ENCODE measurements at regions not wholly inside any gene's neighbourhood (a gene's known extent, or its start where the extent isn't known, plus 50 kb on each side); places are given as distances from the start of the nearest gene placed in this dataset.

- DNase-seq = no peak
Observed at GRCh38 chr20:4597215-4597614, 89.0 kb upstream of the PRNP start.

- no peak for DNase-seq
Observed at GRCh38 chr20:4593149-4593525, 93.1 kb upstream of the PRNP start.

DNA sequence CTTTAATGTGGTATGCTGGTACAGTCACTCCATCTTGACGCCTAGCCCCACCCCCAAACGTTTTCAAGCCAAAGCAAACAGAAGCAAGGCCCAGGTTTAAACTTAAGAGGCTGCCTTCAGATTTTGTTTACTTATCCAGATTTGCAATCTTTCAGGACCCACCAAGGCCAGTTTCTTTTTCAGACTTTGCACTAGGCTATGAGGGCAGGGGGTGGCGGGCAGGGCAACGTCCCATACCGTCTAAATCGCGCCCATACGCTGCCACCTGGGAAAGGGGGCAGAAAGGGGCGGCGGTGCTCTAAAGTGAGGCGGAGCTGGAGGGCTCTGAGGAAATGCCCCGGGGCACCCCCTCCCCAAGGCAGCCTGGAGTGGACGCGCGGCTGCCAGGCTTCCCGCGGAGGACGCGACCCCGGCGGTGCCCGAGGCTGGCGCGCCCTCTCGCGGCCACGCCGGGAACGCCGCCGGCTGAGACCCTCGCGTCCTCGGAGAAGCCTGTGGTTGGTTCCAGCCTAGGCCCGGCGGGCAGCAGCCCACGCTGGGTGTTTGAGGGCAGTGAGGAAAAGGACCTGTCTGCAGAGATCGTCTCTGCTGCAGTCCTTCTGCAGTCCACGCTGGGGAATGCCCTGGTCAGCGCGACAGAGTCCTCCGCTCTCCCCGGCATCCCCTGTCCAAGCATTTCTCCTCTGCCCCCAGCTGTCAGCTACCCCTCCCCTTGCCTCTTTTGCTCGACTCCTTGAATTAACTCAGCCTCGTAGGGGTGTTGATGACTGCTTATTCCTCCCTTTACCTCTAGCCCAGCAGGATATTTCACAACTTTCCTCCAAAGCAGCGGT lies 93.7 kb upstream of the PRNP start:
- no peak for DNase-seq

DNA sequence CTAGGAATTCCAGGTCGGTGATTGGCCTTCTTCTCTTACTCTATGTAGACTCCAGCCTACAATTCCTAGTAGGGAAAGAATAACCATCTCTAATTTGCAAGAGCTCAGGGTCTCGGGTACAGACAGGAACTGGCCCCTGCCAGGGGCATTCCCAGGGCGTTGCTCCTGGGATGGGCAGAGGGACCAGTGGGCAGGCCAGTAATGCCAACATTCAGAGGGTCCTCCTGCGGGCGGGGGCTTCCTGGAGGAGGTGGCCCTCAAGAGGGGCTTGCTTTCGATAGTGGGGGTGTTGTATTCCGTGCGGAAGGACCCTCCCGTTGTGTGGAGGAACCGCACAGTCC lies 94.3 kb upstream of the PRNP start:
- no peak for DNase-seq

DNA sequence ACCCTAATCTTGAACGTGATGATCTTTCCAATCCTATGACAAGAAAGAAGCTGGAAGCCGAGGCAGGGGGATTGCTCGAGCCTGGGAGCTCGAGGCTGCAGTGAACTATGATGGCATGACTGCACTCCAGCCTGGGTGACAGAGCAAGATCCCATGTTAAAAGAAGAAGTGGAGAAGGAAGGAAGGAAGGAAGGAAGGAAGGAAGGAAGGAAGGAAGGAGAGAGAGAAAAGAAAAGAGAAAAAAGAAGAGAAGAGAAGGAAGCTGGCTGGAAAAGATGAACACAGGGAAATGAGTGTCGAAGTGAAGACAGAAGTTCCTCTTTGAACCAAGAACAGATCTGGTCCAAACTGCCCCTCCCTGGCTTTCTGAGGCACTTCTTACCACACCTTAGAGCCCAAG lies 100.5 kb upstream of the PRNP start:
- DNase-seq = no peak

GRCh38 chr20:4585104-4585753 lies 101.0 kb upstream of the PRNP start:
- DNase-seq = no peak

- no peak for DNase-seq
Observed at GRCh38 chr20:4584510-4584909, 101.7 kb upstream of the PRNP start.

DNA sequence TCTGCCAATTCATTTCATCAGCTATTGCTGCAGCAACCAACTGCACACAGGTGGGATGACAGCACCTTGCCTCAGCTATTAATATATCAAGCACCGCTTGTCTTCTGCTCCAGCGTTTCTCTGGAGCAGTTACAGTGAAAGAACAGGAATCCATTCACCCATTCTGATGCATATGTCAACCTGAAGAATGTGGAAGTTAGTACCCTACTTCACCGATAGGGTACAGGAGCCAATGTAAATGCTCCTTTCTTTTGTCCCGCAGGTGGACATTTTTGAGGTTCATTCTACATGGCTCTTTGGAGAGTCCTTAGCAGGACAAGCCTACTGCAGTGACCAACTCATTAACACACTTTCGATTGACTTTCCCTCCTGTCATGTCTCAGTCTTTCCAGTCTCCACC lies 104.4 kb upstream of the PRNP start:
- no peak for DNase-seq

- no peak for DNase-seq
Observed at GRCh38 chr20:4578375-4578774, 107.9 kb upstream of the PRNP start.

GRCh38 chr20:4574356-4574690 lies 111.9 kb upstream of the PRNP start:
- DNase-seq = no peak

DNA sequence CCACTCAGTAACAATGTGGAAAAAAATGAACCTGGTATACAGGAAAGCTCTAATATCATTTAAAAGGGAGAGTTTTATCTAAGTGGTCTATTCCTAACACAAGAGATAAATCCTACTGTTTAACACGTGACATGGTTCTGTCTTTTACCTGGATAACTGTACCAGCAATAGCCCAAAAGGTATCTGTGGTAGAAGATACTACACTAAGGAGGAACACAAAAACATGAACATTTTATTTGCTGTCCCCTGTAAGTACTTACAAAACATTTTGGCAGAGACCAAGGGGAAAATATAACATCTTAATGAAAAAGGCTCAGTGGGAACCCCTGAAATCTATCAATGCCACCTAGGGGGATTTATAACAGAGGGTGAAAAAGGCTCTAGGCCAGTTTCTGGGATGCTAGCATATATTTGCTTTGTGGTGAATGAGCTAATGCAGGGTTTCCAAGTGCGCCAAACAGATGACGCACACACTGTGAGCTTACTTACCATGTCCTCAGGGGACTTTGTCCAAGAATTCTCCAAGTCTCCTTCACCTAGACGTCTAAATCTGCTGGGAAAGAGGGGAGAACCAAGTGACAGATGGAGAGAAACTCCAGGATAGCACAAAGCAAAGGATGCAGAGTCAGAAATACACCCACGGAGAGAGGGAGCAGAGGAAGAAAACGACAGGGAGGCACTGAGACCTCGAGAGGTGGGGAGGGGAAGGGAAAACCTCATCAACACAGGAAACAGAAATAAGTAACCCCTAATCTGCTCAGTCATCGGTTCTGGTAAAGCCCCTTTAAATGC lies 112.5 kb upstream of the PRNP start:
- DNase-seq = no peak

- DNase-seq = no peak
Observed at GRCh38 chr20:4571759-4572531, 114.3 kb upstream of the PRNP start.

DNA sequence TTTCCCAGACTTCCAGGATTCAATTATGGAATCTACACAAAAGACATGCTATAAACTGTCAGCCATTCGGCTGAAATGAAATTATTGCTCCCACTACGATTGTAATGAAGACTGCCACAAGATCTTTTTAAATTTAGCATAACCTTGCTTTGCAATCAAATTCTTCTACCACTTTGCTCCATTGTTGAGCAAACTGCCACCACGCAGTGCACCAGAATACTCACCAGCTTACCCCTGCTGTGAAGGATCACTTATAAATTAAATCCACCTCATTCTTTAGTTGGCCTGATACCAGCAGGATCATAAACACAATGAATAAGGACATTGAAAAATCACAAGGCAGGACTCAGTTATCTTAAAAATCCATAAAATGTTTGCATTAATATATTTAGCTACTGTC lies 116.4 kb upstream of the PRNP start:
- DNase-seq = no peak

- no peak for DNase-seq
Observed at GRCh38 chr20:4569092-4569491, 117.2 kb upstream of the PRNP start.

- no peak for DNase-seq
Observed at GRCh38 chr20:4568361-4568959, 117.8 kb upstream of the PRNP start.

DNA sequence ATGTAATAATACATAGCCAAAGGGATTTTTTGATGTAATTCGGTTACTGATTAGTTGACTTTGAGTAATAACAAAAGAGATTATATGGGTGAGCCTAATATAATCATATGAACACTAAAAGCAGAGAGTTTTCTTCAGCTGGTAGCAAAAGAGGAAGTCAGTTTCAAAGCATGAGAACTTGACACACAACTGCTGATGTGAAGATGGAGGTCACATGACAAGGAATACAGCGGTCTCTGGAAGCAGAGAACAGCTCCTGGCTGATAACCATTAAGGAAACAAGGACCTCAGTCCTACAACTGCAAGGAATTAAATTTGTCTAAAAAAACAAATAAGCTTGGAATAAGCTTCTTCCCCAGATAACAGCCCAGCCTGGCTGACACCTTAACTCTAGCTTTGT lies 119.1 kb upstream of the PRNP start:
- no peak for DNase-seq

DNA sequence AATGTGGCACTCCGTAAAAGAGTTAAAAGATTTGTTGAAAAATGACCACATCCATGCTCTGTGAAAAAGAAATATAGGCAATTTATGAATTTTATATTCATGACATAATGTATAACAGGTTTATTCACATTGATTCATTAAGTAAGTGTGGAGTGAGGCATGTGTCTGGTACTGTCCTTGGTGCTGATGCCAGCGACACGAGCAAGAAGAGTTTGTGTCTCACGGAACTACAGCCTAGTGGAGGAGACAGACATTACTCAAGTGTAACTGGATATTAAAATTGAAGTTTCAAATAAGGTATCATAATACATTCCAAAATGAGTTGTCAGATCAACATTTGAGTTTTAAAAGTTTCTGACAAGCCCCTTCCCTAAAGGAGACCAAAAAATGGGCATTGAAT lies 122.7 kb upstream of the PRNP start:
- no peak for DNase-seq

- DNase-seq = no peak
Observed at GRCh38 chr20:4563031-4563430, 123.2 kb upstream of the PRNP start.

DNA sequence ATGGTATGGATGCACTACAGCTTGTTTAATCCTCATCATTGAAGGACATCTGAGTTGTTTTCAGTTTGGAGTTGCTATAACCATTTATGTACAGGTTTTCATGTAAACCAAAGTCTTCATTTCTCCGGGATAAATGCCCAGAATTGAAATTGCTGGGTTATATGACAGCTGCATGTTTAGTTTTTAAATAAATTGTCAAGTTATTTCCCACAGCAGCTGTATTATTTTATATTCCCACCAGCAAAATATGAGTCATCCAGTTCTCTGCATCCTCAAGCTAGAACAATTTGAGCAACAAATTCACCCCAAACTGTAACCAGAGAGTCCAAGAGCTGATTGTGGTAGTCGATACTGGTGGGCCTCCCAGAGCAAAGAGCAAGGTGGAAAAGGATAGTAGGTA lies 125.6 kb upstream of the PRNP start:
- DNase-seq = no peak

DNA sequence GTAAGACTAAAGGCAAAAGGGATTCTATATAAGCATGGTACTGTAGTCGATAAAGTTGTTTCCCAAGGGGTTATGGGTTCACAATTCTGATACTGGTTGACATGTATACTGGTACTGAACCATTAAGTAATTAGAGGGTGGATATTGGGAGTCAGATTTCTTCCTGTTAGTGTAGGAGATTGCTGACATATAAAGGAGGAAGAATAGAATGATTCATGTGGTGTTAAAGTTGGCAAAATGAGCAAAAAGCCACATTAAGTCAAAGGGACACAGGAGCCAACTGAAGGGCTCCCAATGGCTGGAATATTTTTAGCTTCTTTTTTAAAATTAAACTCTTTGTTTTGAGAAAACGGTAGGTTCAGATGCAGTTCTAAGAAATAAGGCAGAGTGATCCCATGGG lies 126.3 kb upstream of the PRNP start:
- DNase-seq = no peak

DNA sequence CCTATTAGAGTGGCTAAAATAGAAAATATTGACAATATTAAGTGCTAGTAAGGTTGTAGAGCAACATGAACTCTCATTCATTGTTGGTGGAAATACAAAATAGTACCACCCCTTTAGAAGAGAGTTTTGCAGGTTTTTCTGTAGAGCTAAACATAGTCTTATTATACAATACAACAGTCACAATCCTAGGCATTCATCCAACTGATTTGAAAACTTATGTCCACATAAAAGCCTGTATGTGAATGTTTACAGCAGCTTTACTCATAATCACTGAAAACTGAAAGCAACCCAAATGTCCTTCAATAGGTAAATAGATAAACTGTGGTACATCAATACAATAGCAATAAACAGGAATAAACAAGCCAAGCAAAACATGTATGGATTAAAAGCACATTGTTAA lies 127.2 kb upstream of the PRNP start:
- no peak for DNase-seq

GRCh38 chr20:4556781-4557180 lies 129.5 kb upstream of the PRNP start:
- no peak for DNase-seq
